GM21381 (cell line): ENCODE measurements at regions not wholly inside any gene's neighbourhood (a gene's known extent, or its start where the extent isn't known, plus 50 kb on each side); places are given as distances from the start of the nearest gene placed in this dataset.

ENCODE experiments used
- ATAC-seq: cut with Tn5 transposase; IDR thresholded peaks from one replicate; pipeline ENCODE4 v1.9.1; 2021; ENCODE audit warnings: mild to moderate bottlenecking, moderate library complexity; ENCODE audit not compliant: unreplicated experiment

- no peak for ATAC-seq
Measured at GRCh38 chr13:73684750-73685149, 449.5 kb downstream of the KLF12 start.

- ATAC-seq = no peak
Measured at GRCh38 chr13:73684286-73684685, 449.9 kb downstream of the KLF12 start.

- ATAC-seq = no peak
Measured at GRCh38 chr13:73683746-73684145, 450.5 kb downstream of the KLF12 start.

GRCh38 chr13:73681779-73682178, 452.4 kb downstream of the KLF12 start:
- no peak for ATAC-seq

GRCh38 chr13:73681015-73681414, 453.2 kb downstream of the KLF12 start:
- no peak for ATAC-seq

- ATAC-seq = no peak
Measured at GRCh38 chr13:73677048-73677601, 457.1 kb downstream of the KLF12 start.

- ATAC-seq = no peak
Measured at GRCh38 chr13:73676550-73677047, 457.6 kb downstream of the KLF12 start.

- ATAC-seq = no peak
Measured at GRCh38 chr13:73675821-73676220, 458.4 kb downstream of the KLF12 start.

GRCh38 chr13:73674570-73674969, 459.6 kb downstream of the KLF12 start:
- ATAC-seq = no peak

GRCh38 chr13:73673931-73674330, 460.3 kb downstream of the KLF12 start:
- no peak for ATAC-seq

- ATAC-seq = no peak
Measured at GRCh38 chr13:73672492-73672891, 461.7 kb downstream of the KLF12 start.

- no peak for ATAC-seq
Measured at GRCh38 chr13:73671732-73672131, 462.5 kb downstream of the KLF12 start.

GRCh38 chr13:73671011-73671410, 463.2 kb downstream of the KLF12 start:
- no peak for ATAC-seq

- no peak for ATAC-seq
Measured at GRCh38 chr13:73667756-73668155, 466.4 kb downstream of the KLF12 start.

- no peak for ATAC-seq
Measured at GRCh38 chr13:73665261-73665660, 468.9 kb downstream of the KLF12 start.

- no peak for ATAC-seq
Measured at GRCh38 chr13:73664851-73665250, 469.4 kb downstream of the KLF12 start.

- no peak for ATAC-seq
Measured at GRCh38 chr13:73662833-73663232, 471.4 kb downstream of the KLF12 start.

GRCh38 chr13:73661687-73662425, 472.3 kb downstream of the KLF12 start:
- no peak for ATAC-seq

- ATAC-seq = no peak
Measured at GRCh38 chr13:73661066-73661465, 473.1 kb downstream of the KLF12 start.

GRCh38 chr13:73658639-73659038, 475.6 kb downstream of the KLF12 start:
- ATAC-seq = no peak

- no peak for ATAC-seq
Measured at GRCh38 chr13:73657821-73658540, 476.2 kb downstream of the KLF12 start.

- no peak for ATAC-seq
Measured at GRCh38 chr13:73656863-73657262, 477.3 kb downstream of the KLF12 start.
